ENCODE measurements at regions not wholly inside any gene's neighbourhood (a gene's known extent, or its start where the extent isn't known, plus 50 kb on each side); places are given as distances from the start of the nearest gene placed in this dataset.

DNA sequence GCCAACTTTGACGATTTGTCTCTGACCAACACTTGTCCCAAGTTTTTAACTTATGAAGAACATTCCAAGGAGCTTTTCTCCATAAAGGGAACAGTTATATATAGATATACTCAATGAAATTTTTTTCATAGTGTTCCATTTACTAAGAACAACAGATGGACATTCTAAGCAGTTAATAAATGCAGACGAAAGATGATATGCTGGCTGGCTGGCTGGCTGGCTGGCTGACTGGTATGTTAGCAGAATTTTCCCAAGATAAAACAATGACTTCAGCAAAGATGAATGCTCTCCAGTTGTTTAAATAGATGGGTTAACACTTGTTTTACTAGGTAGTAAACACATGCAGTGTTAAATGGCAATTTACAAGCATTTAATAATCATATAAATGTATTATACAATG, 62.2 kb downstream of the SPANXN3 start:
- Mint-ChIP-seq H3K4me1 (ENCODE audit: low read depth) (peaks cover 21% of the 10 kb centered on the region), H3K9me3 (ENCODE audit: low read depth) (peaks cover 24% of the 10 kb centered on the region), H3K27me3 (ENCODE audit: low read depth) (no peaks in the 10 kb centered on the region), H3K27ac (ENCODE audit: unreplicated experiment) (peak overlapping the region; percentile 55), H3K4me3 (ENCODE audit: unreplicated experiment) (no peak overlapping the region), H3K36me3 (ENCODE audit: low read depth) (no peaks in the 10 kb centered on the region)
- no peak for DNase-seq (ENCODE audit: low spot score)
- TF ChIP-seq, protein P1, sequence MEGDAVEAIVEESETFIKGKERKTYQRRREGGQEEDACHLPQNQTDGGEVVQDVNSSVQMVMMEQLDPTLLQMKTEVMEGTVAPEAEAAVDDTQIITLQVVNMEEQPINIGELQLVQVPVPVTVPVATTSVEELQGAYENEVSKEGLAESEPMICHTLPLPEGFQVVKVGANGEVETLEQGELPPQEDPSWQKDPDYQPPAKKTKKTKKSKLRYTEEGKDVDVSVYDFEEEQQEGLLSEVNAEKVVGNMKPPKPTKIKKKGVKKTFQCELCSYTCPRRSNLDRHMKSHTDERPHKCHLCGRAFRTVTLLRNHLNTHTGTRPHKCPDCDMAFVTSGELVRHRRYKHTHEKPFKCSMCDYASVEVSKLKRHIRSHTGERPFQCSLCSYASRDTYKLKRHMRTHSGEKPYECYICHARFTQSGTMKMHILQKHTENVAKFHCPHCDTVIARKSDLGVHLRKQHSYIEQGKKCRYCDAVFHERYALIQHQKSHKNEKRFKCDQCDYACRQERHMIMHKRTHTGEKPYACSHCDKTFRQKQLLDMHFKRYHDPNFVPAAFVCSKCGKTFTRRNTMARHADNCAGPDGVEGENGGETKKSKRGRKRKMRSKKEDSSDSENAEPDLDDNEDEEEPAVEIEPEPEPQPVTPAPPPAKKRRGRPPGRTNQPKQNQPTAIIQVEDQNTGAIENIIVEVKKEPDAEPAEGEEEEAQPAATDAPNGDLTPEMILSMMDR (IDR thresholded peaks at IDR 0.05): no peak

DNA sequence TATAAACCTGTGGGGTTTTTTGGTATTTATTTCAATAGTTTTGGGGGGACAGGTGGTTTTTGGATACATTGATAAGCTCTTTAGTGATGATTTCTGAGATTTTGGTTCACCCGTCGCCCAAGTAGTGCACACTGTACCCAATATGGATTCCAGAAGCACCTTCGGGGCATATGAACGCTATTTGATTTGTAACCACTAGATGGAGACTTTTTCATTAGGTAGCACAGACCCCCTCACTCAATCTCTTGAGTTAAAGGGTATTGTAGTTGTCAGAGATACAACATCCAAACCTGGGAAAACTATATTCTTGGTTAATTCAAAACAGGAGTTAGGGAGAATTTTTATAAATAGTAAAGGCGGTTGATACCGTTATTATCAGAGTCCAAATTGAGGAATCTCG, 79.8 kb downstream of the SPANXN3 start:
- Mint-ChIP-seq H3K27me3 (ENCODE audit: low read depth) (no peaks in the 10 kb centered on the region), H3K36me3 (ENCODE audit: low read depth) (peaks cover 4% of the 10 kb centered on the region), H3K9me3 (ENCODE audit: low read depth) (peaks cover 29% of the 10 kb centered on the region), H3K27ac (ENCODE audit: unreplicated experiment) (no peak overlapping the region), H3K4me3 (ENCODE audit: unreplicated experiment) (no peak overlapping the region), H3K4me1 (ENCODE audit: low read depth) (no peaks in the 10 kb centered on the region)
- no peak for DNase-seq (ENCODE audit: low spot score)
- TF ChIP-seq, protein P1 (IDR thresholded peaks at IDR 0.05): peak; percentile 67

DNA sequence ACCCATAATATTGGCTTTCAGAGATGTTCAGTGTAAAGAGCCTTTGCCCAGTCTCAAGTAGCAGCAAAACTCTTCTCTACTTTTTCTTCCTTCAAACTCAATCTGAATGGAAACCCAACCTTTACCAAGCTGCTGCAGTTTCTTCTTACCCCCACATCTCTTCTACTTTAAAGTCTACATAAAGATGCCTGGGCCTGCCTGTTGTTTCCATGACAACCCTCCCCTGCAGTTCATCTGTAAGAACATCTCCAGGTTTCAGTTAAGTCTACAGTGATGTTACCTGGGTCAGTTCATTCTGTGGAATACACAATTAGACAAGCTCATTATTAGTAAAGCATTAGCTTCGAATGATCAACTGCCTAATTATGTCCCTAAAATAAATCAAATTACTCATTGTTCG, 81.4 kb downstream of the SPANXN3 start:
- DNase-seq (ENCODE audit: low spot score): no peak
- TF ChIP-seq, protein P1 (IDR thresholded peaks at IDR 0.05): no peak
- Mint-ChIP-seq H3K27me3 (ENCODE audit: low read depth) (no peaks in the 10 kb centered on the region), H3K27ac (ENCODE audit: unreplicated experiment) (no peak overlapping the region), H3K4me3 (ENCODE audit: unreplicated experiment) (no peak overlapping the region), H3K36me3 (ENCODE audit: low read depth) (no peaks in the 10 kb centered on the region), H3K4me1 (ENCODE audit: low read depth) (no peaks in the 10 kb centered on the region), H3K9me3 (ENCODE audit: low read depth) (peaks cover 13% of the 10 kb centered on the region)

DNA sequence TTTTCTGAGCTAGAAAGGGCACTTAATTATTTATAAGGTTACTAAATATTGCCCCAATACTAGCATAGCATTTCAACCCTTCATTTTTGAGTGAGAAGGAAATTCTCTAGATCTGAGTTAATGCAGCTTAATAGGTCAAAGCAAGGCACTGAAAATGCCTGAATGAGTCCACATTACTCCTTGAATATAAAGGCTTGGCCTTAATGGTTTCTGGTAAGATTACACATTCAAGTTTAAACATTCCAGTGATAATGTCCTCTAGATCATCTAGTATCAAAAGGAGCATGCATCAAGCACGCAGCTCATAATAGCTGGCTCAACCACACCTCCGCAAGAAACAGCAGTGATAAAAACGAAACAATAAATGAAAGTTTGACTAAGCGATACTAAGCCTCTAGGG, 87.5 kb downstream of the SPANXN3 start:
- H3K36me3 Mint-ChIP-seq (ENCODE audit: low read depth): no peaks in the 10 kb centered on the region
- H3K9me3 Mint-ChIP-seq (ENCODE audit: low read depth): peaks cover 25% of the 10 kb centered on the region
- no peak overlapping the region for H3K4me3 Mint-ChIP-seq (ENCODE audit: unreplicated experiment)
- no peaks in the 10 kb centered on the region for H3K27me3 Mint-ChIP-seq (ENCODE audit: low read depth)
- no peaks in the 10 kb centered on the region for H3K4me1 Mint-ChIP-seq (ENCODE audit: low read depth)
- no peak overlapping the region for H3K27ac Mint-ChIP-seq (ENCODE audit: unreplicated experiment)
- TF ChIP-seq, protein P1 (IDR thresholded peaks at IDR 0.05): no peak
- DNase-seq (ENCODE audit: low spot score): no peak

DNA sequence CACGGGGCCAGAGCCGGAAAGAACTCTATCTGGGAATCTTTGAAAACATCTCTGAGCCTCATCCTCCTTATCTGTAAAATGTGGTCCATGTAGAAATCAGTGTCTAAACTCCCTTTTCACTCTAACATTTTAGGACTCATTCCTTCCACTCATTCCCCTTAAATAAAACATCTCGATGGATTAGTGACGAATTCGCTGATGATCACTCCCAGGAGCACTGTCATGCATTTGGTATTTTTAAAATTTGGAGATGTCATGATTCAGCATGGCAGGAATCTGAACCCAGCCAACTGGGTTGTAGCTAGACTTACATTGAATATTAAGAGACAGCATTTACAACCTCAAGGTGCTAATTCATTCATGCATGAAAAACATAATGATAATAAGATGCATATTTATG, 88.1 kb downstream of the SPANXN3 start:
- TF ChIP-seq, protein P1 (IDR thresholded peaks at IDR 0.05): no peak
- Mint-ChIP-seq H3K36me3 (ENCODE audit: low read depth) (no peaks in the 10 kb centered on the region), H3K4me1 (ENCODE audit: low read depth) (no peaks in the 10 kb centered on the region), H3K27ac (ENCODE audit: unreplicated experiment) (no peak overlapping the region), H3K4me3 (ENCODE audit: unreplicated experiment) (no peak overlapping the region), H3K9me3 (ENCODE audit: low read depth) (peaks cover 22% of the 10 kb centered on the region), H3K27me3 (ENCODE audit: low read depth) (no peaks in the 10 kb centered on the region)
- no peak for DNase-seq (ENCODE audit: low spot score)
